Fibroblast of the conjunctiva (primary cell): ENCODE measurements at regions not wholly inside any gene's neighbourhood (a gene's known extent, or its start where the extent isn't known, plus 50 kb on each side); places are given as distances from the start of the nearest gene placed in this dataset.
A peak's percentile ranks its signal among the peaks of the same experiment; 100 is the strongest.
"Not testable (repeated sequence)": the region's sequence is repeated elsewhere in the genome, so short reads cannot be mapped to it uniquely, and the experiment has no call there.

Experiments
- DNase-seq: peaks from one replicate; pipeline ENCODE4 v3.0.0-alpha.2; 2010; ENCODE audit warnings: low read depth

GRCh38 chr4:54843946-54844345 lies 186.2 kb downstream of the KIT start:
- no peak for DNase-seq

- DNase-seq, result no peak
Observed at GRCh38 chr4:54843106-54843505, 185.3 kb downstream of the KIT start.

GRCh38 chr4:54842656-54843055 lies 184.9 kb downstream of the KIT start:
- no peak for DNase-seq

- DNase-seq, result no peak
Observed at GRCh38 chr4:54842226-54842625, 184.5 kb downstream of the KIT start.

- DNase-seq, result peak; percentile 1
Observed at GRCh38 chr4:54840992-54841768, 183.4 kb downstream of the KIT start.

GRCh38 chr4:54840430-54840829 lies 182.7 kb downstream of the KIT start:
- no peak for DNase-seq

GRCh38 chr4:54838301-54838700 lies 180.5 kb downstream of the KIT start:
- DNase-seq, result no peak

- DNase-seq, result no peak
Observed at GRCh38 chr4:54837576-54838140, 179.9 kb downstream of the KIT start.

GRCh38 chr4:54828361-54828760 lies 170.6 kb downstream of the KIT start:
- not testable (repeated sequence) for DNase-seq

GRCh38 chr4:54823616-54824015 lies 165.9 kb downstream of the KIT start:
- no peak for DNase-seq

- DNase-seq, result no peak
Observed at GRCh38 chr4:54819034-54819433, 161.3 kb downstream of the KIT start.

- DNase-seq, result no peak
Observed at GRCh38 chr4:54818481-54818880, 160.7 kb downstream of the KIT start.

GRCh38 chr4:54813674-54814073 lies 155.9 kb downstream of the KIT start:
- no peak for DNase-seq

- no peak for DNase-seq
Observed at GRCh38 chr4:54806351-54806750, 148.6 kb downstream of the KIT start.

GRCh38 chr4:54802336-54802735 lies 144.6 kb downstream of the KIT start:
- DNase-seq, result no peak

GRCh38 chr4:54800831-54801530 lies 143.2 kb downstream of the KIT start:
- no peak for DNase-seq

- DNase-seq, result no peak
Observed at GRCh38 chr4:54794579-54794978, 136.8 kb downstream of the KIT start.

- no peak for DNase-seq
Observed at GRCh38 chr4:54793856-54794422, 136.2 kb downstream of the KIT start.
